ENCODE measurements at regions not wholly inside any gene's neighbourhood (a gene's known extent, or its start where the extent isn't known, plus 50 kb on each side); places are given as distances from the start of the nearest gene placed in this dataset.

DNA sequence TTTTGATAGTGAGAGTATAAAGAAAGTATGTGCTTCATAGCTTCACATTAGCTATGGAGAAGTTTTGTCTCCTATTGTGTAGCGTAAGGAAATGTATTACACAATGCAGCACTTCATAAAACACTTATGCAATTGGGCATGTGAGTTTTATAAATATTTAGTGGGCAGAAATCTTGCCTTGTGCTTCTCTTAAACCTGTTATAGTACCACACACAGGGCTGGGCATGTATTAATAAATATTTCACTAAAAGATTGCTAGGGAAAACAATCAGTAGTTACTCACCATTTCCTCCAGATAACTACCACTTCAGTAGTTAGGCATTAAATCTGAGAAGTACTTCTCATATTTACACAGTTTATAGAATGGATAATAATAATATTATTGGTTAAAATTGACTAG, 1080.8 kb upstream of the PIK3C3 start:
- TF ChIP-seq CTCF (IDR thresholded peaks at IDR 0.05): no peak
- Histone ChIP-seq H3K27ac (ENCODE audit: low read length) (no peak overlapping the region), H3K4me1 (ENCODE audit: control insufficient read depth, insufficient read depth, low read length) (no peaks in the 10 kb centered on the region), H3K36me3 (ENCODE audit: control insufficient read depth, insufficient read depth, low read length) (no peaks in the 10 kb centered on the region), H3K9me3 (ENCODE audit: control insufficient read depth, insufficient read depth, low read length) (peaks cover 3% of the 10 kb centered on the region), H3K4me3 (ENCODE audit: low read length) (no peak overlapping the region), H3K27me3 (ENCODE audit: control insufficient read depth, insufficient read depth, low read length) (no peaks in the 10 kb centered on the region)
- no peaks in the 10 kb centered on the region for H3K36me3 Mint-ChIP-seq
- no peaks in the 10 kb centered on the region for H3K4me1 Mint-ChIP-seq
- DNase-seq: no peak
- H3K4me3 Mint-ChIP-seq: no peak overlapping the region
- no peak overlapping the region for H3K27ac Mint-ChIP-seq
- intact Hi-C loops (cut with micrococcal nuclease): no loop called here
- WGBS (ENCODE audit: insufficient coverage): no CpG with 5 or more reads among the region's 1 CpG
- no peaks in the 10 kb centered on the region for H3K27me3 Mint-ChIP-seq (ENCODE audit: low read depth in 2 of 2)
- no peak for ATAC-seq
- H3K9me3 Mint-ChIP-seq: peaks cover 5 to 13% of the 10 kb centered on the region in 2 donors

GRCh38 chr18:40868110-40868858, 1086.8 kb upstream of the PIK3C3 start:
- peaks cover 16 to 25% of the 10 kb centered on the region in 2 donors for H3K9me3 Mint-ChIP-seq
- H3K4me3 Mint-ChIP-seq: no peak overlapping the region
- H3K27ac Mint-ChIP-seq: no peak overlapping the region
- H3K27me3 ChIP-seq (ENCODE audit: control insufficient read depth, insufficient read depth, low read length): no peaks in the 10 kb centered on the region
- no peaks in the 10 kb centered on the region for H3K36me3 Mint-ChIP-seq
- no peaks in the 10 kb centered on the region for H3K4me1 ChIP-seq (ENCODE audit: control insufficient read depth, insufficient read depth, low read length)
- no peak overlapping the region for H3K4me3 ChIP-seq (ENCODE audit: low read length)
- no peak overlapping the region for H3K27ac ChIP-seq (ENCODE audit: low read length)
- no peaks in the 10 kb centered on the region for H3K27me3 Mint-ChIP-seq (ENCODE audit: low read depth in 2 of 2)
- DNase-seq (no peak), ATAC-seq (no peak)
- no peaks in the 10 kb centered on the region for H3K36me3 ChIP-seq (ENCODE audit: control insufficient read depth, insufficient read depth, low read length)
- WGBS (ENCODE audit: insufficient coverage): 92% methylated on average over 2 of the region's 4 CpGs
- peaks cover 3% of the 10 kb centered on the region for H3K9me3 ChIP-seq (ENCODE audit: control insufficient read depth, insufficient read depth, low read length)
- no peak for TF ChIP-seq CTCF (IDR thresholded peaks at IDR 0.05)
- intact Hi-C loops (cut with micrococcal nuclease): no loop called here
- H3K4me1 Mint-ChIP-seq: no peaks in the 10 kb centered on the region

DNA sequence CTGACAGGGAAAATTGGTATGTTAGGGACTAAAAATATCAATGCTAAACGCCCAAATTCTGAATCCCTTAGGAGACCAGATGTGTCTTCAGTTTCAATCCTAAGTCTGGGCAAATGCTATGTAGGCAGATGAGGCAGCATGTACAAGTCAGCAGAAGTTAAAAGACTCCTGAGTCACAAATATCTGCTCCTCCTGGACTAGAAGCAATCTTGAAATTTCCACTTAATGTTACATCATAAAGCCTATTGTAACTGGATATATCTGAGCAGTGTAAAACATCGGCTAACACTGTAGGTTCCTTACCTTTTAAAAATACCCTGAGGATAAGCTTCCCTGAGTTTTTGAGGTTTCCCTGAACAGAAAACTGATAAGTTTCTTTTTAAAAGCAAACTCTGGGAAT, 1087.6 kb upstream of the PIK3C3 start:
- no peak overlapping the region for H3K4me3 ChIP-seq (ENCODE audit: low read length)
- intact Hi-C loops (cut with micrococcal nuclease): no loop called here
- H3K4me1 ChIP-seq (ENCODE audit: control insufficient read depth, insufficient read depth, low read length): no peaks in the 10 kb centered on the region
- peaks cover 3% of the 10 kb centered on the region for H3K9me3 ChIP-seq (ENCODE audit: control insufficient read depth, insufficient read depth, low read length)
- no peaks in the 10 kb centered on the region for H3K36me3 Mint-ChIP-seq
- H3K4me1 Mint-ChIP-seq: no peaks in the 10 kb centered on the region
- DNase-seq (no peak), ATAC-seq (no peak)
- peaks cover 16 to 25% of the 10 kb centered on the region in 2 donors for H3K9me3 Mint-ChIP-seq
- no peaks in the 10 kb centered on the region for H3K27me3 ChIP-seq (ENCODE audit: control insufficient read depth, insufficient read depth, low read length)
- no peak overlapping the region for H3K27ac Mint-ChIP-seq
- WGBS (ENCODE audit: insufficient coverage): 78% methylated on average over 2 of the region's 2 CpGs
- TF ChIP-seq CTCF (IDR thresholded peaks at IDR 0.05): no peak
- no peaks in the 10 kb centered on the region for H3K27me3 Mint-ChIP-seq (ENCODE audit: low read depth in 2 of 2)
- H3K4me3 Mint-ChIP-seq: no peak overlapping the region
- H3K27ac ChIP-seq (ENCODE audit: low read length): no peak overlapping the region
- no peaks in the 10 kb centered on the region for H3K36me3 ChIP-seq (ENCODE audit: control insufficient read depth, insufficient read depth, low read length)

DNA sequence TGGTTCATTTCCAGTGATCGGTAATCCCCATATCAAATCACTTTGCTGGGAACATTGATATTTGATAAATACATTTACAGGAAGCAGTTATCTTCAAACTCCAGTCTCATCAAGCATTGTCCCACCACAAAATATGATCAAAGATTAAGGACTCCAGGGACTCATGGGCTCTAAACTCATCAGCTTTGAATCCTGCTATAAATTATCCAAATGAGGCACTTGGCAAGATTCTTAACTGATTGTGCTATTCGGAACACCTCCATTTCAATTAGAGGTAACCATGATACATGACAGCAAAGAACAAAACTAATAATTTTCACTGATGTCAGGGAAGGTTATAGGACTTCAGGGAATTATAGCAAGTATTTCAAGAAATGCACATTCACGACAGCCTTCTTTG, 1088.1 kb upstream of the PIK3C3 start:
- H3K27me3 Mint-ChIP-seq (ENCODE audit: low read depth in 2 of 2): no peaks in the 10 kb centered on the region
- no peak overlapping the region for H3K27ac ChIP-seq (ENCODE audit: low read length)
- no peak overlapping the region for H3K4me3 Mint-ChIP-seq
- H3K36me3 ChIP-seq (ENCODE audit: control insufficient read depth, insufficient read depth, low read length): no peaks in the 10 kb centered on the region
- DNase-seq (no peak), ATAC-seq (no peak)
- H3K4me1 ChIP-seq (ENCODE audit: control insufficient read depth, insufficient read depth, low read length): no peaks in the 10 kb centered on the region
- no peaks in the 10 kb centered on the region for H3K4me1 Mint-ChIP-seq
- no peaks in the 10 kb centered on the region for H3K36me3 Mint-ChIP-seq
- H3K27me3 ChIP-seq (ENCODE audit: control insufficient read depth, insufficient read depth, low read length): no peaks in the 10 kb centered on the region
- intact Hi-C loops (cut with micrococcal nuclease): no loop called here
- 96% methylated on average over 3 of the region's 3 CpGs for WGBS (ENCODE audit: insufficient coverage)
- TF ChIP-seq CTCF (IDR thresholded peaks at IDR 0.05): no peak
- no peak overlapping the region for H3K4me3 ChIP-seq (ENCODE audit: low read length)
- peaks cover 3% of the 10 kb centered on the region for H3K9me3 ChIP-seq (ENCODE audit: control insufficient read depth, insufficient read depth, low read length)
- no peak overlapping the region for H3K27ac Mint-ChIP-seq
- peaks cover 19 to 25% of the 10 kb centered on the region in 2 donors for H3K9me3 Mint-ChIP-seq
